MM.1S (cell line): ENCODE measurements at regions not wholly inside any gene's neighbourhood (a gene's known extent, or its start where the extent isn't known, plus 50 kb on each side); places are given as distances from the start of the nearest gene placed in this dataset.

ENCODE experiments used
- CTCF ChIP-seq: fragments of 300-600 bp; sonication (generic); IDR thresholded peaks from 2 replicates; pipeline ENCODE4 v1.5.1; 2016; ENCODE audit warnings: antibody characterized with exemption, low read length, mixed read lengths
- EZH2 ChIP-seq: fragments of 300-600 bp; sonication (generic); optimal IDR thresholded peaks from 2 replicates; pipeline ENCODE3; 2017; ENCODE audit warnings: low read depth, mild to moderate bottlenecking, antibody characterized with exemption, low read length, mixed read lengths

GRCh38 chr11:134562196-134562595 is 150.2 kb upstream of the B3GAT1 start:
- no peak for TF ChIP-seq EZH2
- no peak for TF ChIP-seq CTCF
